Stomach smooth muscle (tissue), 2 donors: ENCODE measurements at regions not wholly inside any gene's neighbourhood (a gene's known extent, or its start where the extent isn't known, plus 50 kb on each side); places are given as distances from the start of the nearest gene placed in this dataset.
"Not testable (repeated sequence)": the region's sequence is repeated elsewhere in the genome, so short reads cannot be mapped to it uniquely, and the experiment has no call there.

Experiments used
- H3K27ac ChIP-seq: one replicate; pipeline ENCODE4 v1.7.0; 2013; ENCODE audit warnings: mild to moderate bottlenecking, low read length, inconsistent platforms
- H3K27me3 ChIP-seq, 2 donors: one replicate each; pipeline ENCODE4 v1.7.0; 2013; ENCODE audit warnings: low read length in 2 of 2; ENCODE audit not compliant: insufficient read depth in 2 of 2, control insufficient read depth in 1 of 2
- H3K36me3 ChIP-seq, 2 donors: one replicate each; pipeline ENCODE4 v1.7.0; 2013; ENCODE audit warnings: low read length in 2 of 2; ENCODE audit not compliant: control insufficient read depth in 2 of 2, insufficient read depth in 2 of 2
- H3K4me1 ChIP-seq: one replicate; pipeline ENCODE4 v1.7.0; 2013; ENCODE audit warnings: low read length; ENCODE audit not compliant: control insufficient read depth, insufficient read depth
- H3K4me3 ChIP-seq, 2 donors: one replicate each; pipeline ENCODE4 v1.7.0; 2013; ENCODE audit warnings: low read length in 2 of 2
- H3K9ac ChIP-seq, 2 donors: one replicate each; pipeline ENCODE4 v1.7.0; 2013; ENCODE audit warnings: low read length in 2 of 2, mild to moderate bottlenecking in 1 of 2
- H3K9me3 ChIP-seq, 2 donors: one replicate each; pipeline ENCODE4 v1.7.0; 2013; ENCODE audit warnings: low read length in 2 of 2; ENCODE audit not compliant: control insufficient read depth in 2 of 2
- donor health status: healthy.
- donor health status: Pancreatic carcinoma.

GRCh38 chr7:91424371-91424770 lies 160.1 kb downstream of the FZD1 start:
- Histone ChIP-seq H3K9ac (no peak overlapping the region), H3K27ac (no peak overlapping the region), H3K9me3 (no peaks in the 10 kb centered on the region), H3K36me3 (no peaks in the 10 kb centered on the region), H3K4me3 (no peak overlapping the region), H3K27me3 (no peaks in the 10 kb centered on the region), H3K4me1 (no peaks in the 10 kb centered on the region)

- no peak overlapping the region for H3K27ac ChIP-seq
- H3K9me3 ChIP-seq: no peaks in the 10 kb centered on the region
- H3K4me1 ChIP-seq: no peaks in the 10 kb centered on the region
- no peaks in the 10 kb centered on the region for H3K27me3 ChIP-seq
- H3K9ac ChIP-seq: no peak overlapping the region
- no peaks in the 10 kb centered on the region for H3K36me3 ChIP-seq
- no peak overlapping the region for H3K4me3 ChIP-seq
These were observed 160.9 kb downstream of the FZD1 start for GRCh38 chr7:91425149-91425548.

DNA sequence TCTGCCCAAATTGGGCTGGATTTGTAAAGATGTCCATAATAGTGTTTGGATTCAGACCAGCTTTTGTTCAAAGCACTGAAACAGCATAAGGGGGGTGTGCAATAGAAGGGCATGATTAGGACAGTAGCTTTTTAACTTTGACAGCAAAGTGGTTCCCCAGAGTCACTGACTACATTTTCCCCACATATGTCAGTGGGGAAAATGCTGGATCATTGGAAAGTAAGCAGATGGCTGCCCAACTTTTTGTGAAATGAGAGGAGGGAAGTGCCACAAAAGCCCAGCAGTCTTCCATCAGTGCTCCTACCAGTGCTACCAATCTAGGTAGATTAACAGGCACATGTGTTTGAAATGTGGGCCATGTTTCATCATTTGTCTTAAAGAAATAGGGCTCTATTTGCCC lies 162.8 kb downstream of the FZD1 start:
- Histone ChIP-seq H3K4me3 (no peak overlapping the region), H3K9me3 (peaks cover 0 to under 1% of the 10 kb centered on the region in 2 donors), H3K4me1 (no peaks in the 10 kb centered on the region), H3K27ac (no peak overlapping the region), H3K9ac (no peak overlapping the region), H3K36me3 (no peaks in the 10 kb centered on the region), H3K27me3 (no peaks in the 10 kb centered on the region)

- Histone ChIP-seq H3K9ac (no peak overlapping the region), H3K4me1 (no peaks in the 10 kb centered on the region), H3K27ac (no peak overlapping the region), H3K36me3 (no peaks in the 10 kb centered on the region), H3K4me3 (no peak overlapping the region), H3K9me3 (peaks cover 0 to 7% of the 10 kb centered on the region in 2 donors), H3K27me3 (no peaks in the 10 kb centered on the region)
These were observed 167.4 kb downstream of the FZD1 start for GRCh38 chr7:91431601-91432000.

DNA sequence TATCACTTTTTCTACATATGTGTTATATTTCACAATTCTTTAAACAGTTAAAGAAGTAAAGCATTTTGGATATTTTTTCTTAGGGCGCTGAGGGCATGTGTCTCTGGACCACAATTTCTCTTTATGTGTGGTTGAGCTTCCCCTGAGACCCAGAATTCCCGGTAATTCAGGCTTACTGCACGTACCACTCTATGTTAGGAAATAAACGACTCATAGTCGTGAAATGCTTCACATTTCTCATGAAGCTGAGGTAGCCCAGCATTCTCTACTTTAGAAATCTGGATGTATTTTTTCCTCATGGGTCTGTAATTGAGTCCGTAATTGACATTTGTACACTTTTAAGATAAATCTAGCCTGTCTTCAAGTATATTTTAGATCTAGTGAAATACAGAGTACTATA lies 170.6 kb downstream of the FZD1 start:
- Histone ChIP-seq H3K36me3 (no peaks in the 10 kb centered on the region), H3K9ac (no peak overlapping the region), H3K27me3 (no peaks in the 10 kb centered on the region), H3K9me3 (peaks cover 0 to 7% of the 10 kb centered on the region in 2 donors), H3K27ac (no peak overlapping the region), H3K4me1 (no peaks in the 10 kb centered on the region), H3K4me3 (no peak overlapping the region)

DNA sequence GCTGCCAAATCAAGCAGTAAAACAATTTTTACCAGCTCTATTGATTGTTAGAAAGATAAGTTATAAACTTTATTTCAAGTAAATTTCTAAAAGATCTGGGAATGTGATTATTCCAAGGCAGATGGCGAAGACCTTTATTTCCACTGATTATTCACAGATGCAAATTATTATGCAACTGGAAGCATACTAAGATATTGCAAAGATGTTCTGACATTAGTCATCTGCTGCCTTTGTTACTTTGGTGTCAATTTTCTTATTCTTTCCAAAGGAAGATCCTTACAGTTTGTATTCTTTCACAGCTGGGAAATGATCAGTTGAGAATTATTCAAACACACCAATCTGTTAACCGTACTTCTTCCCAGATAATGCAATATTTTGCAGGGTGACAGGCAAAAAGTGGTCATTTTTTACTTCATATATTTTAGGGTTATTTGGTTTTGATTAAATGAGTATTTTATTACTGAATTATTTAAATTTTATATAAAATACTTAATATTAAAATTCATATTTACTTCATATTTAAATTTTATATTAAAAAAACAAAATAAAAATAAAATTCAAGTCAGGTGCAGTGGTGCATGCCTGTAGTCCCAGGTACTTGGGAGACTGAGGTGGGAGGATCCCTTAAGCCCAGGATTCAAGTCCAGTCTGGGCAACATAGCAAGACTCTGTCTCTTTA lies 171.3 kb downstream of the FZD1 start:
- peaks cover 0 to 7% of the 10 kb centered on the region in 2 donors for H3K9me3 ChIP-seq
- H3K9ac ChIP-seq: no peak overlapping the region
- H3K4me3 ChIP-seq: no peak overlapping the region
- no peak overlapping the region for H3K27ac ChIP-seq
- H3K4me1 ChIP-seq: no peaks in the 10 kb centered on the region
- no peaks in the 10 kb centered on the region for H3K36me3 ChIP-seq
- no peaks in the 10 kb centered on the region for H3K27me3 ChIP-seq

DNA sequence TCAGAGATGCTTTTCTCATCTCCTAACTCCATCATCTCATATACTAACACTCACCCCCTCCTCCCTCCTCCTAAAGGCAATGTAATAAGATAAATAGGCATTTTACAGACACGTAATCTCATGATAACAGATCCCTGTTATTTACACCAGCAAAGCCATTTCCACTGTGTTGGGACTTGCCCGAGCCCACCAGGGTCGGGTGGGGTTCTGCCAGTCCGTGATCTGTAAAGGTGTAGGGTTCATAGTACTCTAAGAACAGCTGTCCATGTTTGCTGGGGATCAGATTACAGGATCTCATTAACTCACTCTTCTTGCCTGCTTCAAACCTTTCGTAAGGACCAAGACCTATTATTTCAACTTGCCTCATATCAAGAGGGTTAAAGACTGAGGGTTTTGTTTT lies 172.4 kb downstream of the FZD1 start:
- H3K4me1 ChIP-seq: no peaks in the 10 kb centered on the region
- no peak overlapping the region for H3K4me3 ChIP-seq
- H3K9me3 ChIP-seq: peaks cover 0 to 7% of the 10 kb centered on the region in 2 donors
- H3K27me3 ChIP-seq: no peaks in the 10 kb centered on the region
- H3K9ac ChIP-seq: no peak overlapping the region
- no peak overlapping the region for H3K27ac ChIP-seq
- no peaks in the 10 kb centered on the region for H3K36me3 ChIP-seq

GRCh38 chr7:91440198-91440597 lies 176.0 kb downstream of the FZD1 start:
- H3K36me3 ChIP-seq, H3K9me3 ChIP-seq, H3K27ac ChIP-seq: not testable (repeated sequence)

DNA sequence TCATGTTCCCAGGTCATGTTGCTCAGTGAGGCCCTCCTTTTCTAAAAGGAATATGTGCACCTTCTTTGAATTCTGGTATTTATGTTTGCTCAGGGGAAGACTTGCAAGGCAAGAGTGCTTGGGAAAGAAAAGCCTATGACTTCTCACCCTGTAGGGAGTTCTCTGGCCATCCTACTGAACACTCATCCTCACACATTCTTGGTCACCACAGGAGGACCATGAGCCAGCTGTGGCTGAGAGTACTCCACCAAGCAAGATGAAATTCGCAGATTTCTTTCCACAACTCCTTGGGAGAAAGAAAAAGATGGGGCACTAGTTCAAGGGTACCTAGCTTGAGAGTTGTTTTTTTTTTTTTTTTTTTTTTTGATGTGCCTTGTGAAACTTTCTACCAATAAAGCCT lies 179.6 kb downstream of the FZD1 start:
- Histone ChIP-seq H3K4me3 (no peak overlapping the region), H3K9me3 (no peaks in the 10 kb centered on the region), H3K27me3 (no peaks in the 10 kb centered on the region), H3K36me3 (no peaks in the 10 kb centered on the region), H3K9ac (no peak overlapping the region), H3K4me1 (no peaks in the 10 kb centered on the region), H3K27ac (no peak overlapping the region)

More at GRCh38 chr7:91440198-91440597, 176.0 kb downstream of the FZD1 start:
- H3K27me3 ChIP-seq, H3K4me3 ChIP-seq, H3K9ac ChIP-seq, H3K4me1 ChIP-seq: not testable (repeated sequence)

DNA sequence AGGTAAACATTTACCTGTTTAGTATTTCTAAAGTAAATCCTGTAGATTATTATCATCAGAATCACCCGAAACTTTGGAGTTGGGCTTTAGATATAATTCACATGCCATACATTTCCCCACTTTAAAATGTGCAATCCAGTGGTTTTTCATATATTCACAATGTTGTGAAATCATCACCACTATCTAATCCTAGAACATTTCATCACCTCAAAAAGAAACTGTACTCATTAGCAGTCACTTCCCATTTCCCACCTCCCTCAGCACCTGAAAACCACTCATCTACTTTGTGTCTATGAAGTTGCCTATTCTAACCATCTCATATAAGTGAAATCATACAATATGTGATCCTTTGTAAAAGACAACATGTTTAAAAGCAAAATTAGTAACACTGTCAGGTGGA lies 182.6 kb downstream of the FZD1 start:
- Histone ChIP-seq H3K27me3 (no peaks in the 10 kb centered on the region), H3K27ac (no peak overlapping the region), H3K4me3 (no peak overlapping the region), H3K9ac (no peak overlapping the region), H3K36me3 (no peaks in the 10 kb centered on the region), H3K9me3 (no peaks in the 10 kb centered on the region), H3K4me1 (no peaks in the 10 kb centered on the region)

- H3K36me3 ChIP-seq: no peaks in the 10 kb centered on the region
- no peak overlapping the region for H3K4me3 ChIP-seq
- H3K4me1 ChIP-seq: no peaks in the 10 kb centered on the region
- peaks cover 0 to 3% of the 10 kb centered on the region in 2 donors for H3K9me3 ChIP-seq
- no peak overlapping the region for H3K9ac ChIP-seq
- no peak overlapping the region for H3K27ac ChIP-seq
- H3K27me3 ChIP-seq: no peaks in the 10 kb centered on the region
These were observed 191.2 kb downstream of the FZD1 start for GRCh38 chr7:91455411-91455810.
